Neuronal stem cell (in vitro differentiated cells): ENCODE measurements at regions not wholly inside any gene's neighbourhood (a gene's known extent, or its start where the extent isn't known, plus 50 kb on each side); places are given as distances from the start of the nearest gene placed in this dataset.

Experiments
- DNase-seq: peaks from one replicate; pipeline ENCODE4 v3.0.0-alpha.2; 2013; ENCODE audit warnings: low spot score
- H2AFZ ChIP-seq: one replicate; pipeline ENCODE4 v1.6.1; 2013; ENCODE audit warnings: mild to moderate bottlenecking, low read length, inconsistent platforms
- H2AK5ac ChIP-seq: 2 replicates; pipeline ENCODE4 v1.6.1; 2013; ENCODE audit warnings: low read depth, mild to moderate bottlenecking, inconsistent platforms, low read length, moderate library complexity, mixed read lengths
- H2BK120ac ChIP-seq: 2 replicates; pipeline ENCODE4 v1.6.1; 2013; ENCODE audit warnings: low read depth, mild to moderate bottlenecking, inconsistent platforms, low read length, moderate library complexity, mixed read lengths
- H2BK12ac ChIP-seq: one replicate; pipeline ENCODE4 v1.6.1; 2013; ENCODE audit warnings: low read length, inconsistent platforms
- H2BK15ac ChIP-seq: 2 replicates; pipeline ENCODE4 v1.6.1; 2013; ENCODE audit warnings: mild to moderate bottlenecking, low read length, inconsistent platforms, mixed read lengths
- H2BK5ac ChIP-seq: one replicate; pipeline ENCODE4 v1.6.1; 2013; ENCODE audit warnings: inconsistent platforms, mild to moderate bottlenecking, low read length, moderate library complexity
- H3K14ac ChIP-seq: one replicate; pipeline ENCODE4 v1.6.1; 2013; ENCODE audit warnings: low read length, inconsistent platforms
- H3K18ac ChIP-seq: 2 replicates; pipeline ENCODE4 v1.6.1; 2013; ENCODE audit warnings: low read length, inconsistent platforms
- H3K23ac ChIP-seq: 2 replicates; pipeline ENCODE4 v1.6.1; 2013; ENCODE audit warnings: low read depth, mild to moderate bottlenecking, mixed read lengths, low read length, inconsistent platforms; ENCODE audit not compliant: poor library complexity
- H3K27ac ChIP-seq: replicated peaks from 3 replicates; pipeline ENCODE4 v1.5.1; 2013; ENCODE audit warnings: low read length, inconsistent platforms
- H3K27me3 ChIP-seq, 3 experiments: 2 replicates each; pipeline ENCODE4 v1.6.1; 2013; ENCODE audit warnings: low read length in 3 of 3, mild to moderate bottlenecking in 2 of 3, inconsistent platforms in 1 of 3, low read depth in 1 of 3, mixed read lengths in 1 of 3, moderate library complexity in 1 of 3; ENCODE audit not compliant: control insufficient read depth in 3 of 3, insufficient read depth in 3 of 3
- H3K36me3 ChIP-seq, 2 donors: replicated peaks in 1 of 2; 2 replicates each; pipeline ENCODE4 v1.6.1; 2013; ENCODE audit warnings: low read length in 2 of 2; ENCODE audit not compliant: control insufficient read depth in 2 of 2, insufficient read depth in 2 of 2
- H3K4ac ChIP-seq: 2 replicates; pipeline ENCODE4 v1.6.1; 2013; ENCODE audit warnings: inconsistent platforms, mild to moderate bottlenecking, low read length, moderate library complexity
- H3K4me1 ChIP-seq, 2 donors: 1 replicate in 1 of 2; 2 replicates in 1 of 2; pipeline ENCODE4 v1.6.1; 2013; ENCODE audit warnings: low read length in 2 of 2, low read depth in 1 of 2; ENCODE audit not compliant: control insufficient read depth in 2 of 2, insufficient read depth in 1 of 2
- H3K4me2 ChIP-seq: one replicate; pipeline ENCODE4 v1.6.1; 2013; ENCODE audit warnings: mild to moderate bottlenecking, low read length, inconsistent platforms; ENCODE audit not compliant: insufficient read depth, poor library complexity, severe bottlenecking
- H3K4me3 ChIP-seq, 2 donors: 2 replicates each; pipeline ENCODE4 v1.5.1; 2013; ENCODE audit warnings: low read length in 2 of 2, mild to moderate bottlenecking in 2 of 2, inconsistent platforms in 1 of 2, moderate library complexity in 1 of 2
- H3K79me1 ChIP-seq: one replicate; pipeline ENCODE4 v1.6.1; 2013; ENCODE audit warnings: low read depth, mild to moderate bottlenecking, inconsistent platforms, low read length, moderate library complexity
- H3K9ac ChIP-seq: one replicate; pipeline ENCODE4 v1.6.1; 2013; ENCODE audit warnings: mild to moderate bottlenecking, low read depth, low read length, inconsistent platforms; ENCODE audit not compliant: poor library complexity
- H3K9me3 ChIP-seq, 2 donors: replicated peaks in 1 of 2; 2 replicates each; pipeline versions ENCODE3 to v1.6.1; 2013; ENCODE audit warnings: low read length in 2 of 2, mild to moderate bottlenecking in 2 of 2, inconsistent platforms in 1 of 2, low read depth in 1 of 2, mixed read lengths in 1 of 2, moderate library complexity in 1 of 2; ENCODE audit not compliant: control insufficient read depth in 2 of 2, insufficient read depth in 1 of 2
- H4K8ac ChIP-seq: one replicate; pipeline ENCODE4 v1.6.1; 2013; ENCODE audit warnings: low read depth, mild to moderate bottlenecking, inconsistent platforms, low read length, moderate library complexity
- H4K91ac ChIP-seq: one replicate; pipeline ENCODE4 v1.6.1; 2013; ENCODE audit warnings: low read length, low read depth, mild to moderate bottlenecking, inconsistent platforms; ENCODE audit not compliant: poor library complexity
- WGBS, 2 donors: extraction: QIAGEN DNeasy Blood & Tissue Kit; methylation state at CpG; one replicate each; pipeline ENCODE4 v1.1.7; 2013; ENCODE audit warnings: missing lambda C conversion rate in 2 of 2, mixed read lengths in 1 of 2; ENCODE audit not compliant: insufficient read length in 2 of 2, insufficient replicate concordance in 1 of 2; ENCODE audit errors: extremely low coverage in 2 of 2; 5-methylcytosine and 5-hydroxymethylcytosine counted together

- no peak overlapping the region for H3K9ac ChIP-seq
- H3K4me3 ChIP-seq: no peak overlapping the region
- H3K27me3 ChIP-seq: no peaks in the 10 kb centered on the region
- no peak overlapping the region for H3K23ac ChIP-seq
- H4K91ac ChIP-seq: no peak overlapping the region
- H3K18ac ChIP-seq: no peak overlapping the region
- no peak overlapping the region for H3K27ac ChIP-seq
- WGBS, 2 donors: no CpG with 5 or more reads among the region's 4 CpGs
- no peak overlapping the region for H2BK12ac ChIP-seq
- H4K8ac ChIP-seq: no peak overlapping the region
- H3K14ac ChIP-seq: no peak overlapping the region
- no peaks in the 10 kb centered on the region for H3K4me1 ChIP-seq
- H3K4ac ChIP-seq: no peak overlapping the region
- no peak overlapping the region for H2BK15ac ChIP-seq
- no peaks in the 10 kb centered on the region for H3K79me1 ChIP-seq
- no peak overlapping the region for H2AK5ac ChIP-seq
- H3K4me2 ChIP-seq: no peak overlapping the region
- no peaks in the 10 kb centered on the region for H3K36me3 ChIP-seq
- no peak overlapping the region for H2BK120ac ChIP-seq
- DNase-seq: no peak
- H3K9me3 ChIP-seq: peaks cover 0 to 2% of the 10 kb centered on the region in 2 donors
- H2BK5ac ChIP-seq: no peak overlapping the region
- H2AFZ ChIP-seq: no peak overlapping the region
Observed at GRCh38 chr5:158406884-158407823, 548.2 kb upstream of the CLINT1 start.

DNA sequence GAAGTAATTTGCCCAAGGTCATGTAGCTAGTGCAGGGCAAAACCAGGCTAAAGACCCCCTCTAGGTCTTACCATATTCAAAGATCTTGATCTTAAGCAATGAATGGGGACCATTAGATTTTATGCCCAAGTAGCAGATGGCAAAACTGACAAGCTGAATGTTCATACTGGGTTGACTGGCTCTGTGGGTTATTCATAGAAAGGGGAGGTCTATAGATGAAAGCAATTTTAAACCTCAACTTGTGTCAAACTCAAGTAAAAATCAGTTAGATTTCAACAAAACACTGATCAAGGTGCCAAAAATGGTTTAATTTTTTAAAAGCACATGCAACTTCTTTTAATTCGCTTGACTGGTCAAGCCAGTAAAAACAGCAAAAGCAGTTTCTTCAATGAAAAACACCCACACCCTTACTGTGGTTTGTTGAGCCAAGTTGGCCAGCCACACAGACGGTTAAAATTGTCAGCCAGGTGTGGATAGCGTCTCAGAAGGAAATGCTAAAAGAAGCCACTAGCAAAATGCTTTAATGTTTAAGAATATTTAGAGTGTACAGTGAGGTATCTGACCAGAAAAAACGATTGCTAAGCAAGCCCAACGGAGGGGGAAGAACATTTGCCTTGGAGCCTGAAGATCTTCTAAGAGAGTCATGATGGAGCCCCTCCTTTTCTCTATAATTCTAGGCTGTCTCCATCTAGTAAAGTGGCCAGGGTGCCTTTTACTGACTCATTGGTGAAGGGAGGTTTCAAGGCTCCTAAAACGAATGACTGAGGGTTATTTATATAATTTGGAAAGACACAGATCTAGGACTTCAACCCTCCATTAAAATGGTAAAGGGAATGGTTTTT lies 539.6 kb upstream of the CLINT1 start:
- Histone ChIP-seq H3K4me3 (no peak overlapping the region), H3K4me2 (no peak overlapping the region), H3K18ac (no peak overlapping the region), H3K9me3 (no peaks in the 10 kb centered on the region), H3K36me3 (no peaks in the 10 kb centered on the region), H3K79me1 (no peaks in the 10 kb centered on the region), H3K14ac (no peak overlapping the region), H2BK12ac (no peak overlapping the region), H3K9ac (no peak overlapping the region), H2BK120ac (no peak overlapping the region), H3K4me1 (no peaks in the 10 kb centered on the region), H3K23ac (no peak overlapping the region), H3K27ac (no peak overlapping the region), H4K8ac (no peak overlapping the region), H2BK5ac (no peak overlapping the region), H2BK15ac (no peak overlapping the region), H2AK5ac (no peak overlapping the region), H2AFZ (no peak overlapping the region), H3K4ac (no peak overlapping the region), H3K27me3 (no peaks in the 10 kb centered on the region), H4K91ac (no peak overlapping the region)
- no CpG with 5 or more reads among the region's 6 CpGs for WGBS, 2 donors
- no peak for DNase-seq

DNA sequence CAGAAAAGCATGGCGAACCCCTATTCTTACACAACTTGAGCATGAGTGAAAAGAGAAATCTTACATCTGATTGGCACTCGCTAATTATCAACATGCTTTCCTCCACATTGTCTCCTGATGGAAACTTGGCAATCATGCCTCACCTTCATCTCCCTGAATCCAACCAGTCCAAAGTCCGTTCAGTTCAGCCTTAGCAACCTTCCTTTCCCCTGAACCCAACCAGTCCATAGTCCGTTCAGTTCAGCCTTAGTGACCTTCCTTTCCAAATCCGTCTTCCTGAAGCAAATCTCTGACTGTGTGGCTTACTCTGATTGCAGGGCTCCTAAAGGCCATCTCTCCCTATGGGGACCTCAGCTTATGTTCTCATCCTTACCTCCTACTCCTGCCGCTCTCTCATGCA lies 538.3 kb upstream of the CLINT1 start:
- H3K4me1 ChIP-seq: no peaks in the 10 kb centered on the region
- no peak overlapping the region for H3K27ac ChIP-seq
- no peak overlapping the region for H2AFZ ChIP-seq
- no peak overlapping the region for H2BK5ac ChIP-seq
- H3K79me1 ChIP-seq: no peaks in the 10 kb centered on the region
- H4K8ac ChIP-seq: no peak overlapping the region
- no peak for DNase-seq
- no peak overlapping the region for H2BK120ac ChIP-seq
- no peak overlapping the region for H4K91ac ChIP-seq
- no peak overlapping the region for H3K4me3 ChIP-seq
- no peak overlapping the region for H3K4me2 ChIP-seq
- H3K23ac ChIP-seq: no peak overlapping the region
- no peak overlapping the region for H2BK15ac ChIP-seq
- no peak overlapping the region for H3K9ac ChIP-seq
- no peak overlapping the region for H2AK5ac ChIP-seq
- no peak overlapping the region for H3K4ac ChIP-seq
- no CpG with 5 or more reads among the region's 6 CpGs for WGBS, 2 donors
- no peak overlapping the region for H3K14ac ChIP-seq
- H3K27me3 ChIP-seq: no peaks in the 10 kb centered on the region
- no peak overlapping the region for H2BK12ac ChIP-seq
- no peaks in the 10 kb centered on the region for H3K9me3 ChIP-seq
- no peak overlapping the region for H3K18ac ChIP-seq
- H3K36me3 ChIP-seq: no peaks in the 10 kb centered on the region

DNA sequence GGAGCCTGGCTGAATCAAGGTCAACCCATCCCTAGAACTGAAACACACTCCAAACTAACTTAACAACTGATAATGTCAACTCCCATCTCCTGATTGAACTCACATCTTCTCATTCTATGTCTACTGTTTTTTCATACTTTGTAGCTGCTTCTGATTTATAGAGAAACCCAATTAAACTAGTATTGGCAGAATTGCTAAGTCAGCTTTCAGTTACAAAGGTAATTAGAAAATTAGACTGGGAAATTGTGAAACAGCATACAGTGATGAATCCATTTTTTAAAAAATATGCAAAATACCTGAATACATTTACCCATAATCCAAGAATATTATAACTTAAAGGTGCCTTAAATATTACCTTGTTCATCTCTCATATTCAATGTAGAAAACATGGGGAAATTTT lies 535.2 kb upstream of the CLINT1 start:
- Histone ChIP-seq H3K4me2 (no peak overlapping the region), H2BK15ac (no peak overlapping the region), H3K9ac (no peak overlapping the region), H3K23ac (no peak overlapping the region), H3K4me3 (no peak overlapping the region), H3K27ac (no peak overlapping the region), H2BK12ac (no peak overlapping the region), H3K4me1 (no peaks in the 10 kb centered on the region), H3K4ac (no peak overlapping the region), H2AFZ (no peak overlapping the region), H2AK5ac (no peak overlapping the region), H3K18ac (no peak overlapping the region), H2BK120ac (no peak overlapping the region), H4K8ac (no peak overlapping the region), H3K9me3 (no peaks in the 10 kb centered on the region), H3K79me1 (no peaks in the 10 kb centered on the region), H4K91ac (no peak overlapping the region), H2BK5ac (no peak overlapping the region), H3K14ac (no peak overlapping the region), H3K36me3 (no peaks in the 10 kb centered on the region), H3K27me3 (no peaks in the 10 kb centered on the region)
- no peak for DNase-seq
